Fibroblast of mammary gland (primary cell): ENCODE measurements at regions not wholly inside any gene's neighbourhood (a gene's known extent, or its start where the extent isn't known, plus 50 kb on each side); places are given as distances from the start of the nearest gene placed in this dataset.
A peak's percentile ranks its signal among the peaks of the same experiment; 100 is the strongest.

Experiments
- DNase-seq: peaks from one replicate; pipeline ENCODE4 v3.0.0-alpha.2; 2010; ENCODE audit warnings: low read depth
- H3K4me3 ChIP-seq: 2 replicates; pipeline ENCODE4 v1.5.1; 2011; ENCODE audit warnings: low read depth, mild to moderate bottlenecking, low read length, moderate library complexity; ENCODE audit not compliant: control insufficient read depth
- CTCF ChIP-seq: conservative IDR thresholded peaks from 2 replicates; pipeline ENCODE4 v1.5.1; 2011; ENCODE audit warnings: low read depth, low read length, inconsistent platforms; ENCODE audit not compliant: control insufficient read depth, insufficient read depth

GRCh38 chr14:65864984-65865383, 452.5 kb downstream of the FUT8 start:
- DNase-seq: no peak
- no peak overlapping the region for H3K4me3 ChIP-seq
- TF ChIP-seq CTCF: no peak

- H3K4me3 ChIP-seq: no peak overlapping the region
- peak; percentile 58 for DNase-seq
- TF ChIP-seq CTCF: no peak
These were observed 453.9 kb downstream of the FUT8 start for GRCh38 chr14:65866448-65866847.

GRCh38 chr14:65866886-65867285, 454.4 kb downstream of the FUT8 start:
- TF ChIP-seq CTCF: no peak
- DNase-seq: peak; percentile 22
- H3K4me3 ChIP-seq: no peak overlapping the region

- H3K4me3 ChIP-seq: no peak overlapping the region
- TF ChIP-seq CTCF: no peak
- no peak for DNase-seq
These were observed 454.8 kb downstream of the FUT8 start for GRCh38 chr14:65867333-65867732.

- H3K4me3 ChIP-seq: no peak overlapping the region
- no peak for DNase-seq
- no peak for TF ChIP-seq CTCF
These were observed 460.0 kb downstream of the FUT8 start for GRCh38 chr14:65872536-65872935.

GRCh38 chr14:65877166-65877565, 464.6 kb downstream of the FUT8 start:
- DNase-seq: no peak
- TF ChIP-seq CTCF: no peak

GRCh38 chr14:65877624-65878023, 465.1 kb downstream of the FUT8 start:
- no peak for DNase-seq
- TF ChIP-seq CTCF: no peak
- no peak overlapping the region for H3K4me3 ChIP-seq

More at GRCh38 chr14:65877166-65877565, 464.6 kb downstream of the FUT8 start:
- H3K4me3 ChIP-seq: no peak overlapping the region
